GM13977 (cell line): ENCODE measurements at regions not wholly inside any gene's neighbourhood (a gene's known extent, or its start where the extent isn't known, plus 50 kb on each side); places are given as distances from the start of the nearest gene placed in this dataset.

Experiments
- DNase-seq: peaks from one replicate; pipeline ENCODE4 v3.0.0; 2012; ENCODE audit warnings: low spot score
- CTCF ChIP-seq: IDR thresholded peaks from 2 replicates; pipeline ENCODE4 v1.5.1; 2012; ENCODE audit warnings: mild to moderate bottlenecking, control low read depth; ENCODE audit not compliant: insufficient read depth; ENCODE audit errors: extremely low read depth, missing control alignments
- in situ Hi-C: fragments of 300-500 bp; cut with MboI; formaldehyde crosslinking; loops from one replicate; pipeline ENCODE4 v1.12.0; 2022; ENCODE audit warnings: low sequenced_read_pairs, low pct_unique_long_range_greater_than_20kb, mixed read lengths, inconsistent platforms; ENCODE audit not compliant: unreplicated experiment

GRCh38 chr7:46532571-46532970, 611.5 kb upstream of the IGFBP3 start:
- in situ Hi-C loops, result no loop called here
- no peak for DNase-seq
- no peak for TF ChIP-seq CTCF

GRCh38 chr7:46530081-46530750, 609.1 kb upstream of the IGFBP3 start:
- no peak for TF ChIP-seq CTCF
- DNase-seq, result no peak
- in situ Hi-C loops, result no loop called here

- no peak for DNase-seq
- in situ Hi-C loops, result no loop called here
Observed at GRCh38 chr7:46527360-46527759, 606.3 kb upstream of the IGFBP3 start.

GRCh38 chr7:46525876-46526275, 604.8 kb upstream of the IGFBP3 start:
- in situ Hi-C loops, result no loop called here
- no peak for DNase-seq
- no peak for TF ChIP-seq CTCF

More at GRCh38 chr7:46527360-46527759, 606.3 kb upstream of the IGFBP3 start:
- no peak for TF ChIP-seq CTCF

GRCh38 chr7:46524350-46524749, 603.3 kb upstream of the IGFBP3 start:
- TF ChIP-seq CTCF, result no peak
- no peak for DNase-seq
- in situ Hi-C loops, result no loop called here

GRCh38 chr7:46522354-46522906, 601.4 kb upstream of the IGFBP3 start:
- in situ Hi-C loops, result no loop called here
- DNase-seq, result no peak
- no peak for TF ChIP-seq CTCF
